ENCODE measurements at regions not wholly inside any gene's neighbourhood (a gene's known extent, or its start where the extent isn't known, plus 50 kb on each side); places are given as distances from the start of the nearest gene placed in this dataset.

GRCh38 chr2:75790121-75790813 lies 79.6 kb upstream of the GCFC2 start:
- TF ChIP-seq POLR2A (IDR thresholded peaks at IDR 0.05) (no peak), CTCF (IDR thresholded peaks at IDR 0.05) (no peak)
